Mesothelial cell of epicardium (in vitro differentiated cells): ENCODE measurements at regions not wholly inside any gene's neighbourhood (a gene's known extent, or its start where the extent isn't known, plus 50 kb on each side); places are given as distances from the start of the nearest gene placed in this dataset.
A peak's percentile ranks its signal among the peaks of the same experiment; 100 is the strongest.

Experiments
- DNase-seq, 2 experiments: peaks; one replicate each; pipeline ENCODE4 v3.0.0; 2021; ENCODE audit warnings: low spot score in 2 of 2; ENCODE audit not compliant: unreplicated experiment in 2 of 2
- H3K27ac Mint-ChIP-seq: 2 replicates; pipeline ENCODE4 v1.8.0; 2021; ENCODE audit warnings: mixed read lengths
- H3K27me3 Mint-ChIP-seq: 2 replicates; pipeline ENCODE4 v1.8.0; 2021; ENCODE audit warnings: low read depth, mixed read lengths
- H3K36me3 Mint-ChIP-seq: 2 replicates; pipeline ENCODE4 v1.8.0; 2021; ENCODE audit warnings: mixed read lengths
- H3K4me1 Mint-ChIP-seq: 2 replicates; pipeline ENCODE4 v1.8.0; 2021; ENCODE audit warnings: mixed read lengths
- H3K4me3 Mint-ChIP-seq: 2 replicates; pipeline ENCODE4 v1.8.0; 2021; ENCODE audit warnings: mild to moderate bottlenecking, moderate library complexity, mixed read lengths
- H3K9me3 Mint-ChIP-seq: 2 replicates; pipeline ENCODE4 v1.8.0; 2021; ENCODE audit warnings: mixed read lengths
- CTCF ChIP-seq: fragments of 200-600 bp; sonication (generic); IDR thresholded peaks from one replicate; pipeline ENCODE4 v1.5.0; 2021; ENCODE audit warnings: antibody characterized with exemption; ENCODE audit not compliant: unreplicated experiment

DNA sequence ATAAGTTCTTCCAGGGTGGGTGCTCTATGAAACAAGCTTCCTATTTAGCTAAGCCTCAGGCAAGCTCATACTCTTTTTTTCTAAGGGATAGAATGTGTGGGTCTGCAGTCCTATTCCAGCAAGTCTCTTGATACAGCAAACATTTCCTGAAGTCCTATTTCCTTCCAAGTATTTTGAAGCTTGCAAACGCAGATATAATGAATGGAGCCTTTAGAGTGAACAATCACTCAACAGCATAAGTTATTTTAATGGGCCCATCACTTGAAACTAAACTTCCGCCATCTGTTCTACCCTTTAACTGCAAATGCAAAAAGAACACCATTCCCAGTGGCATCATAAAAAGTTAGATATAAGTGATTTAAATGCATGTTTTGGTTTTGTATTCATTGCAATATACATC is 108.3 kb upstream of the TAPT1 start:
- DNase-seq, result no peak
- no peak overlapping the region for H3K4me3 Mint-ChIP-seq
- H3K27ac Mint-ChIP-seq, result no peak overlapping the region
- peaks cover 3% of the 10 kb centered on the region for H3K9me3 Mint-ChIP-seq
- H3K27me3 Mint-ChIP-seq, result peaks cover 2% of the 10 kb centered on the region
- H3K36me3 Mint-ChIP-seq, result no peaks in the 10 kb centered on the region
- H3K4me1 Mint-ChIP-seq, result peaks cover 10% of the 10 kb centered on the region
- no peak for TF ChIP-seq CTCF

- peaks cover 2% of the 10 kb centered on the region for H3K27me3 Mint-ChIP-seq
- TF ChIP-seq CTCF, result no peak
- no peak for DNase-seq
- H3K36me3 Mint-ChIP-seq, result no peaks in the 10 kb centered on the region
- peaks cover 22% of the 10 kb centered on the region for H3K4me1 Mint-ChIP-seq
- H3K9me3 Mint-ChIP-seq, result peaks cover 6% of the 10 kb centered on the region
- no peak overlapping the region for H3K4me3 Mint-ChIP-seq
- peak overlapping the region; percentile 78 for H3K27ac Mint-ChIP-seq
Observed at GRCh38 chr4:16329797-16330134, 103.5 kb upstream of the TAPT1 start.

DNA sequence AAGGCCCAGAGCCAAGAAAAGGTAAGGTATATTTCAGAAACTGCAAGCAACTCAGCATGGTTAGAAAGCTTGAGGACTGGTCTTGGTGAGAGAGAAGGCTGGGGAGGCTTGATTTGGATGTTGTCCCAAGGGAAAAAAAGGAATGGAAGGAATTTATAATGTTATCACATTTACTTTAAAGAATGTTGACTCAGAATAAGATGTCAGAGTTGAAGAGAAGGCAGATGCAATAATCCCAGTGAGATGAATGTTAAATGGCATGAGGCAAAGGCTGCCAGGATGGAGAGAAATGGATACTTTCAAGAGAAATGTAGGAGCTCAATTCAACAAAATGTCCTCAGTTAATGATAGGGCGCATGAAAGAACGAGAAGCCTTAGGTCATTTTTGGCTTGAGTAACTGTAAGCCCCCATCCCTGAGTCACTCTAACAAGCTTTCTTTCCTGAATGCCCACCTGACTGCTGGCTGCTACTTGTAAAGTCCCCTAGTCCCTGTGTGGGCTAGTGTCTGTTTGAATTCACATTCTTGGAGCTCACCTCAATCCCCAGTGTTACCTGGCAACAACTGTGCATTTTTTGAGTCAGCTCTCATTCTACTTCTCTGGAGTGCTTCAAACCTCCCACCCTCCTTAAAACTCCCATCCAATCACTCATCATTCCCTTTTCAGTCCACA is 103.0 kb upstream of the TAPT1 start:
- Mint-ChIP-seq H3K36me3 (no peaks in the 10 kb centered on the region), H3K27ac (peak overlapping the region; percentile 78), H3K9me3 (peaks cover 6% of the 10 kb centered on the region), H3K4me3 (no peak overlapping the region), H3K27me3 (peaks cover 2% of the 10 kb centered on the region), H3K4me1 (peaks cover 22% of the 10 kb centered on the region)
- no peak for DNase-seq
- TF ChIP-seq CTCF, result no peak

DNA sequence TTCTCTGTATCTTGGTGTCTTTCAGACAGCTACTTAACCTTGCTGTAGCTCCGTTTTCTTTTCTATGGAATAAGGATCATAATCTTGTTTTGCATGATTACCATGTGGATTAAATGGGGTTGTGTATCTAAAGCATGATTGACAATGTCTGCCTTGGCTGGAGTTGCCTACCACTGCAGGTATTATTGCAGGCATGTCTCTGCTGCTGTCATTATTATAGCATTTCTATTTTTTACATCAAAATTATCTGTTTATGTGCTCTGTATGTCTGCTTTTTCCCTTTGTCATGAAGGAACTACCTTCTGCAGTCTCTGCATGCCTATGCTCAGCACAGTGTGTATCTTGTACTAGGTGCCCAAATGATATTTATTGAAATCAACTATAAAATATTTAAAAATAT is 95.9 kb upstream of the TAPT1 start:
- no peak for TF ChIP-seq CTCF
- Mint-ChIP-seq H3K27me3 (no peaks in the 10 kb centered on the region), H3K27ac (no peak overlapping the region), H3K4me3 (no peak overlapping the region), H3K36me3 (peaks cover 4% of the 10 kb centered on the region), H3K9me3 (peaks cover 11% of the 10 kb centered on the region), H3K4me1 (peaks cover 12% of the 10 kb centered on the region)
- DNase-seq, result no peak

- H3K27ac Mint-ChIP-seq, result no peak overlapping the region
- no peak for TF ChIP-seq CTCF
- peaks cover 5% of the 10 kb centered on the region for H3K9me3 Mint-ChIP-seq
- H3K36me3 Mint-ChIP-seq, result peaks cover 4% of the 10 kb centered on the region
- DNase-seq, result no peak
- no peak overlapping the region for H3K4me3 Mint-ChIP-seq
- peaks cover 8% of the 10 kb centered on the region for H3K4me1 Mint-ChIP-seq
- H3K27me3 Mint-ChIP-seq, result no peaks in the 10 kb centered on the region
Observed at GRCh38 chr4:16315456-16315855, 89.2 kb upstream of the TAPT1 start.

DNA sequence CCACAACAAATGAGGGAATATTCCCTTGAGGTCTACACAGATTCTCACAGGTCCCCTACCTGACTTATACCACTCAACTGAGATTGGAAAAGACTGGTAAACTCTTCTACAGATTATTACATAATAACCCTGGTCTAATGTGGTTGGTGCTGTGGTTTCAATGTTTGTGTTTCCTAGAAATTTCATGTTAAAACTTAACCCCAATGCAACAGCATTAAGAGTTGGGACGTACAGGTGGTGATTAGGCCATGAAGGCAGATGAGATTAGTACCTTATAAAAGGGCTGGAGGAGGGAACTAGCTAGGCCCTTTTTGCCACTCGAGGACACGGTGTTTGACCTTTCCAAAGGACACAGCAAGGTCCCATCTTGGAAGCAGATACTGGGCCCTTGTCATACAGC is 84.3 kb upstream of the TAPT1 start:
- no peak overlapping the region for H3K4me3 Mint-ChIP-seq
- no peak overlapping the region for H3K27ac Mint-ChIP-seq
- no peaks in the 10 kb centered on the region for H3K4me1 Mint-ChIP-seq
- peaks cover 9% of the 10 kb centered on the region for H3K27me3 Mint-ChIP-seq
- DNase-seq, result no peak
- no peaks in the 10 kb centered on the region for H3K36me3 Mint-ChIP-seq
- TF ChIP-seq CTCF, result no peak
- no peaks in the 10 kb centered on the region for H3K9me3 Mint-ChIP-seq
